K562 (cell line): ENCODE measurements at regions not wholly inside any gene's neighbourhood (a gene's known extent, or its start where the extent isn't known, plus 50 kb on each side); places are given as distances from the start of the nearest gene placed in this dataset.

Experiments used
- ATAC-seq: fragments of 200-7000 bp; cut with Tn5 transposase; 3 replicates; pipeline ENCODE4 v1.9.1; 2020; ENCODE audit warnings: moderate library complexity
- BruUV-seq: library from RNA; stranded (reverse); fragments of 400-500 nt; replicated peaks from 2 replicates; lab custom pipeline; 2021; lab: Mats Ljungman, UMichigan
- CTCF ChIA-PET: fragments of 300-600 bp; formaldehyde crosslinking; extraction: SDS; loops from one replicate; lab custom pipeline; 2021; ENCODE audit warnings: low intra/inter-chr PET ratio; lab: Yijun Ruan, JAX
- POLR2A ChIA-PET: fragments of 300-600, 350-650 bp; sonication (Branson Sonifier 250); formaldehyde crosslinking; extraction: SDS; loops from one replicate; lab custom pipeline; 2021; ENCODE audit warnings: antibody characterized with exemption, inconsistent platforms; lab: Yijun Ruan, JAX
- DNase-seq, 4 experiments: peaks; one replicate each; pipeline versions ENCODE4 v3.0.0 to v3.0.0-alpha.2; 2011 to 2018; ENCODE audit warnings: low spot score in 3 of 4, mixed read lengths in 3 of 4; ENCODE audit errors: extremely low read depth in 1 of 4
- FAIRE-seq: peaks from 2 replicates; lab custom pipeline; 2011; peaks lifted over from hg19 to GRCh38; lab: Jason Lieb, UNC
- H2AFZ ChIP-seq: 2 replicates; pipeline ENCODE4 v1.6.0; 2011; ENCODE audit warnings: low read depth, low read length, control low read depth, inconsistent platforms
- H3K27ac ChIP-seq: fragments of 200-600 bp; 3 replicates; pipeline ENCODE4 v1.8.0; 2011; ENCODE audit warnings: low read depth, mild to moderate bottlenecking, control low read depth, inconsistent platforms, low read length, moderate library complexity, mixed read lengths; ENCODE audit errors: extremely low read depth
- H3K27me3 ChIP-seq, 2 experiments: fragments of 300-600 bp in 1 of 2; 2 replicates in 1 of 2; 3 replicates in 1 of 2; pipeline versions ENCODE4 v1.6.0 to v1.8.0; 2011; ENCODE audit warnings: inconsistent platforms in 2 of 2, low read length in 2 of 2, mild to moderate bottlenecking in 1 of 2, mixed read lengths in 1 of 2, moderate library complexity in 1 of 2; ENCODE audit not compliant: control insufficient read depth in 2 of 2, insufficient read depth in 2 of 2
- H3K36me3 ChIP-seq: fragments of 300-600 bp; 3 replicates; pipeline ENCODE4 v1.8.0; 2011; ENCODE audit warnings: mild to moderate bottlenecking, low read length, inconsistent platforms; ENCODE audit not compliant: control insufficient read depth, insufficient read depth
- H3K4me1 ChIP-seq, 2 experiments: fragments of 200-600 bp in 1 of 2; replicated peaks in 1 of 2; 2 replicates in 1 of 2; 3 replicates in 1 of 2; pipeline versions ENCODE4 v1.5.1 to v1.8.0; 2011; ENCODE audit warnings: inconsistent platforms in 2 of 2, low read length in 2 of 2, mild to moderate bottlenecking in 1 of 2, mixed read lengths in 1 of 2, moderate library complexity in 1 of 2; ENCODE audit not compliant: control insufficient read depth in 2 of 2, insufficient read depth in 2 of 2
- H3K4me2 ChIP-seq: 2 replicates; pipeline ENCODE4 v1.6.1; 2011; ENCODE audit warnings: low read length, control low read depth, inconsistent platforms, mixed read lengths; ENCODE audit not compliant: insufficient read depth
- H3K4me3 ChIP-seq: fragments of 200-600 bp; sonication (generic), shearing (Covaris generic); 2 replicates; pipeline ENCODE4 v1.5.1; 2016; ENCODE audit warnings: control low read depth, inconsistent platforms
- H3K79me2 ChIP-seq: fragments of 200-600 bp; 3 replicates; pipeline ENCODE4 v1.8.0; 2011; ENCODE audit warnings: low read length, inconsistent platforms; ENCODE audit not compliant: control insufficient read depth, insufficient read depth
- H3K9ac ChIP-seq, 2 experiments: 2 replicates each; pipeline versions ENCODE4 v1.6.0 to v1.6.1; 2011; ENCODE audit warnings: low read depth in 2 of 2, low read length in 2 of 2, control low read depth in 1 of 2, inconsistent platforms in 1 of 2, mild to moderate bottlenecking in 1 of 2, mixed read lengths in 1 of 2; ENCODE audit not compliant: insufficient read depth in 1 of 2
- H3K9me1 ChIP-seq: one replicate; pipeline ENCODE4 v1.6.0; 2011; ENCODE audit warnings: inconsistent platforms, mild to moderate bottlenecking, low read length, moderate library complexity; ENCODE audit not compliant: control insufficient read depth, insufficient read depth
- H3K9me3 ChIP-seq: replicated peaks from 2 replicates; pipeline ENCODE4 v1.5.1; 2011; ENCODE audit warnings: low read depth, low read length, inconsistent platforms; ENCODE audit not compliant: control insufficient read depth, insufficient read depth
- H4K20me1 ChIP-seq: replicated peaks from 2 replicates; pipeline ENCODE4 v1.6.1; 2011; ENCODE audit warnings: low read length, inconsistent platforms, mixed read lengths; ENCODE audit not compliant: control insufficient read depth, insufficient read depth
- DMBX1 ChIP-seq: fragments of 250-450 bp; sonication (Bioruptor Pico); IDR thresholded peaks from 2 replicates; pipeline ENCODE4 v1.8.0; 2022; ENCODE audit warnings: inconsistent platforms, mild to moderate bottlenecking, moderate library complexity, borderline replicate concordance
- NCOA1 ChIP-seq: fragments of 450-650 bp; IDR thresholded peaks from 2 replicates; pipeline ENCODE4 v1.6.1; 2016; ENCODE audit warnings: low read depth
- WGBS: fragments of 100-300 bp; shearing (Covaris generic); methylation state at CpG from one replicate; pipeline ENCODE4 v1.1.6; 2016; ENCODE audit warnings: low coverage, mixed read lengths; ENCODE audit not compliant: insufficient coverage; ENCODE audit errors: missing lambda C conversion rate; 5-methylcytosine and 5-hydroxymethylcytosine counted together
- in situ Hi-C: fragments of 300-500 bp; cut with MboI; formaldehyde crosslinking; loops from 4 replicates; pipeline ENCODE4 v1.15.0; 2018; ENCODE audit warnings: inconsistent platforms, mixed read lengths
- intact Hi-C: fragments of 100-400 bp; cut with micrococcal nuclease; formaldehyde crosslinking; loops from 2 replicates; pipeline ENCODE4 v1.14.2; 2022
- TF ChIP-seq, protein P1 (sequence below): fragments of 250-450 bp; sonication (Bioruptor Pico); IDR thresholded peaks from 2 replicates; pipeline ENCODE4 v1.5.0; 2022; ENCODE audit warnings: mild to moderate bottlenecking
- TF ChIP-seq, protein P2 (sequence below): sonication (generic); formaldehyde crosslinking; IDR thresholded peaks from 2 replicates; pipeline ENCODE4 v1.8.0; 2022; ENCODE audit warnings: missing genetic modification reagents, mild to moderate bottlenecking, borderline replicate concordance
- TF ChIP-seq, protein P3 (sequence below): fragments of 450-650 bp; IDR thresholded peaks from 2 replicates; pipeline ENCODE4 v1.6.1; 2017; ENCODE audit warnings: antibody characterized with exemption

DNA sequence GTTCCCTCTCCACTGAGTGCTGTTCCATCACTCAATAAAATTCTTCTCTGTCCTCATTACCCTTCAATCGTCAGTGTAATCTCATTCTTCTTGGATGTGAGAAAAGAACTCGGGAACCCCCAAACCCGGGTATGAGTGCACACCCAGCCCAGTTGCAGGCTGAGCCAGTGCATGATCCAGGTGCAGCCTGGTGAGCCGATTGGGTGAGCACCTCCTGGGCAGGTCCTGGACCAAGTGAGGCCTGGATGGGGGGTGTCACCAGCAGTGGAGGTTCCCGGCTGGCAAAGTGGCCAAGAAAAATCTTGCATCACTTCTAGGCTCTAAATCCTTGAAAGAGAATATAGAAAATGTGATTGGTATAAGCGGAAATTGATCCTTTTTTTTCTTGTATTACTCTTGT is 878.8 kb upstream of the KLHL1 start:
- ATAC-seq (no peak), DNase-seq (no peak), FAIRE-seq (no peak)
- in situ Hi-C loops (no loop called here), intact Hi-C loops (no loop called here)
- H3K9me1 ChIP-seq, result no peaks in the 10 kb centered on the region
- CTCF ChIA-PET, result no interaction called here
- no peaks in the 10 kb centered on the region for H3K27me3 ChIP-seq
- no peaks in the 10 kb centered on the region for H3K4me1 ChIP-seq
- H3K36me3 ChIP-seq, result no peaks in the 10 kb centered on the region
- H3K79me2 ChIP-seq, result no peaks in the 10 kb centered on the region
- WGBS, result 0% methylated on average over 3 of the region's 6 CpGs
- POLR2A ChIA-PET, result no interaction called here
- H3K4me2 ChIP-seq, result no peak overlapping the region
- H4K20me1 ChIP-seq, result no peaks in the 10 kb centered on the region
- BruUV-seq, result no TSS peak
- no peak overlapping the region for H2AFZ ChIP-seq
- no peak overlapping the region for H3K27ac ChIP-seq
- no peak overlapping the region for H3K4me3 ChIP-seq
- H3K9ac ChIP-seq, result no peak overlapping the region
- TF ChIP-seq, protein P1, sequence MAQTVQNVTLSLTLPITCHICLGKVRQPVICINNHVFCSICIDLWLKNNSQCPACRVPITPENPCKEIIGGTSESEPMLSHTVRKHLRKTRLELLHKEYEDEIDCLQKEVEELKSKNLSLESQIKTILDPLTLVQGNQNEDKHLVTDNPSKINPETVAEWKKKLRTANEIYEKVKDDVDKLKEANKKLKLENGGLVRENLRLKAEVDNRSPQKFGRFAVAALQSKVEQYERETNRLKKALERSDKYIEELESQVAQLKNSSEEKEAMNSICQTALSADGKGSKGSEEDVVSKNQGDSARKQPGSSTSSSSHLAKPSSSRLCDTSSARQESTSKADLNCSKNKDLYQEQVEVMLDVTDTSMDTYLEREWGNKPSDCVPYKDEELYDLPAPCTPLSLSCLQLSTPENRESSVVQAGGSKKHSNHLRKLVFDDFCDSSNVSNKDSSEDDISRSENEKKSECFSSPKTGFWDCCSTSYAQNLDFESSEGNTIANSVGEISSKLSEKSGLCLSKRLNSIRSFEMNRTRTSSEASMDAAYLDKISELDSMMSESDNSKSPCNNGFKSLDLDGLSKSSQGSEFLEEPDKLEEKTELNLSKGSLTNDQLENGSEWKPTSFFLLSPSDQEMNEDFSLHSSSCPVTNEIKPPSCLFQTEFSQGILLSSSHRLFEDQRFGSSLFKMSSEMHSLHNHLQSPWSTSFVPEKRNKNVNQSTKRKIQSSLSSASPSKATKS, result no peak
- TF ChIP-seq, protein P2, sequence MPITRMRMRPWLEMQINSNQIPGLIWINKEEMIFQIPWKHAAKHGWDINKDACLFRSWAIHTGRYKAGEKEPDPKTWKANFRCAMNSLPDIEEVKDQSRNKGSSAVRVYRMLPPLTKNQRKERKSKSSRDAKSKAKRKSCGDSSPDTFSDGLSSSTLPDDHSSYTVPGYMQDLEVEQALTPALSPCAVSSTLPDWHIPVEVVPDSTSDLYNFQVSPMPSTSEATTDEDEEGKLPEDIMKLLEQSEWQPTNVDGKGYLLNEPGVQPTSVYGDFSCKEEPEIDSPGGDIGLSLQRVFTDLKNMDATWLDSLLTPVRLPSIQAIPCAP, result no peak
- no peak for TF ChIP-seq NCOA1
- TF ChIP-seq, protein P3, sequence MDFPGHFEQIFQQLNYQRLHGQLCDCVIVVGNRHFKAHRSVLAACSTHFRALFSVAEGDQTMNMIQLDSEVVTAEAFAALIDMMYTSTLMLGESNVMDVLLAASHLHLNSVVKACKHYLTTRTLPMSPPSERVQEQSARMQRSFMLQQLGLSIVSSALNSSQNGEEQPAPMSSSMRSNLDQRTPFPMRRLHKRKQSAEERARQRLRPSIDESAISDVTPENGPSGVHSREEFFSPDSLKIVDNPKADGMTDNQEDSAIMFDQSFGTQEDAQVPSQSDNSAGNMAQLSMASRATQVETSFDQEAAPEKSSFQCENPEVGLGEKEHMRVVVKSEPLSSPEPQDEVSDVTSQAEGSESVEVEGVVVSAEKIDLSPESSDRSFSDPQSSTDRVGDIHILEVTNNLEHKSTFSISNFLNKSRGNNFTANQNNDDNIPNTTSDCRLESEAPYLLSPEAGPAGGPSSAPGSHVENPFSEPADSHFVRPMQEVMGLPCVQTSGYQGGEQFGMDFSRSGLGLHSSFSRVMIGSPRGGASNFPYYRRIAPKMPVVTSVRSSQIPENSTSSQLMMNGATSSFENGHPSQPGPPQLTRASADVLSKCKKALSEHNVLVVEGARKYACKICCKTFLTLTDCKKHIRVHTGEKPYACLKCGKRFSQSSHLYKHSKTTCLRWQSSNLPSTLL, result no peak
- TF ChIP-seq DMBX1 (CRISPR knock-in tag), result no peak
- H3K9me3 ChIP-seq, result no peaks in the 10 kb centered on the region
